CD1c-positive myeloid dendritic cell (primary cell): ENCODE measurements at regions not wholly inside any gene's neighbourhood (a gene's known extent, or its start where the extent isn't known, plus 50 kb on each side); places are given as distances from the start of the nearest gene placed in this dataset.
"Not testable (repeated sequence)": the region's sequence is repeated elsewhere in the genome, so short reads cannot be mapped to it uniquely, and the experiment has no call there.

ENCODE experiments used
- DNase-seq: peaks from one replicate; pipeline ENCODE4 v3.0.0-alpha.2; 2016; ENCODE audit errors: extremely low spot score

DNA sequence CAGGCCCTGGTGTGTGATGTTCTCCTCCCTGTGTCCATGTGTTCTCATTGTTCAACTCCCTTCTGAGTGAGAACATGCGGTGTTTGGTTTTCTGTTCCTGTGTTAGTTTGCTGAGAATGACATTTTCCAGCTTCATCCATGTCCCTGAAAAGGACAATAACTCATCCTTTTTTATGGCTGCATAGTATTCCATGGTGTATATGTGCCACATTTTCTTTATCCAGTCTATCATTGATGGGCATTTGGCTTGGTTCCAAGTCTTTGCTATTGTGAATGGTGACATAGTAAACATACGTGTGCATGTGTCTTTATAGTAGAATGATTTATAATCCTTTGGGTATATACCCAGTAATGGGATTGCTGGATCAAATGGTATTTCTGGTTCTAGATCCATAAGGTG lies 964.6 kb upstream of the CITED2 start:
- not testable (repeated sequence) for DNase-seq

DNA sequence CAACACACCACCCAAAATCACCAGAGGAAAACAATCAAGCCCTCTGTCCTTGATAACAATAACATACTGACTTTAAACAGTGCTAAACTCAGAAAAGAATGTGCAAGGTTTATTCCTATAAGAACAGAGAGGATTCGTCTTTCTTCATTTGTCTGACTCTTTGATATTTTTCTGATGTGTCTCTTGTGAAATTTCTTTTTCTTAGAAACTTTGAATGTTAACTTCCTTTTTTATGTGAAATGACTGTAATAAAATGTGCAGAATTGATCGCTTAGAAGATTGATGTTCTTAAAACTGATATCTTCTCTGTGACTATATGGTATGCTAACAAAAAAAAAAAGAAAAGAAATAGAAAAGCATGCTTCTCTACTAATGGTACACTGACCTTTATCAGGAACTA lies 947.4 kb upstream of the CITED2 start:
- DNase-seq = peak; percentile 52

DNA sequence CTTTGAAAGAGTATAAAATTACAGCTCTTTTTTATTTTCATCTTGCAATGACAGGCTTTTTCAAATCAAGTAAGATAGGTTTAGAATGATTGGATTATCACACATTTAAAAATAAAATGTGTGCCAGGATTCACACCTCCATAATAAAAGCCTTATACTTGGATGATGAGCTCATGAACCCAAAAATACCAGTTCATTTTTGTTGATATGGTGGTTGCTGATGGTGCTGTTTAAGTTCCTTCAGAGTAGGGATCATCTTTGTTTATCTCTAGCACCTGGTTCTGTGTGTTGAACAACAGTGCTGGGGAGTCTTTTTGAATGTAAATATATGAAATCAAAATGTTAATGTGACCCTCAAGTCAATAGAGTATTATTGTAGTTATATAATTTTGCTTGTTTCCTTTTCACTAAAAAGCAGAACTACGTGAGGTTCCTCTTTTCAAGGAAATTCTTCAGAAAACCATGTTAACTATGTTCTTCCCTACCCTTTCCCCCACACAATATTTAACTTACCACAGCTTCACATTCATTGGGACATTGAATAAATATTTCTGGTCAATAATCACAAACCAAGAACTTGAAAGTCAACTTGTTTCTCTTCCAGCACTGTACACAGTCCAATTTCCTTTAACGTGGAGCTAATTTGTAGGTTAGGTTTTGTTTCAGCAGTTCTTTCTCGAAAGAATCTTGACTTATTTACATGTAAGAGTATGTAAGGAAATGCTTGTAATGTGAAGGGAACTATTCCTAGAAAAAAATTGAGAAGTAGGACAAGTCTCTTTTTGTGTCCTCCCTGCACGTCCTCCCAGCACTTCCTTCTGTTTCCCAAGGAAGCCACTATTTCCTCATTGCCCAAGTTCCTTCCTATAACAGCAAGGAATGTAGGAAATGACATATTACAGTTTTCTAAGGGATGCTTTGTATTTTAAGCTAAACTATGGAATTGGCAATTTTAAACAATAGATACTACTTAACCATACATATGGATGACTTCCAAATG lies 945.9 kb upstream of the CITED2 start:
- peak; percentile 81 for DNase-seq

GRCh38 chr6:140319209-140319608 lies 944.8 kb upstream of the CITED2 start:
- DNase-seq = no peak

DNA sequence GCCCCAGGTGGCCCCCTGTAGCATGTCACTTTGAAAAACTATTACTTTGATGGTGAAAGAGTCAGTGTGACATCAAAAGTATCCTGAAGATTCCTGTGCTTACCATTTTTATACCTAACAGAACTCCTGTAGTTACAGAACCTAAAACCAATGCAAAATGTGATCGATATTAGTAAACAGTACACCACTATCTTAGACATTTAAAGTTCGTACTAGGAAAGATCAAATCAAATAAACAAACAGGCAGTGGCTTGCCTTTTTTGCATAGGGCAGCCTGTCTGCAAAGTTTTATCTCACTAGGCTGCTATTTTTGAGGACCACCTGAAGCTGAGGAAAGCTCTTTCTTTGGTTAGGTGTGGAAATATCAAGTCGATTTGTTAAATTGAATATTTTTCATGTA lies 944.0 kb upstream of the CITED2 start:
- no peak for DNase-seq

GRCh38 chr6:140317950-140318349 lies 943.5 kb upstream of the CITED2 start:
- DNase-seq = no peak

DNA sequence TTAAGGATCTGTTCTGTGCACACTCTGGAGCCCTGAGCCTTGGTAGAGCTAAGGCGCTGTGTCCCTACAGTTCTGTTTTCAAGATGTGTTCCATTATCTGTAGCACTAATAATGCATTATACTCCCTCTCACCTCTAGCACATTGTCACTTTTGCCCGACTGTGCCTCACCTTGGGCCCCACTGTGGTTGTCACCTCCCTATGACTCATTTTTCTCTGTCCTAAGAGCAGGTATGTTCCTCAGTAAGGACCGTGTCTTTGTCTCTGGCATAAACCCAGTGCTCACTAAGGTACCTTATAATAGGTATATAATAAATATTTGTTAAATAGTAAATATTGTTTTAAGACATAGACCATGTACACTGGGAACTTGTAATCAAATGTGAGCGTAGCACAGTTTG lies 942.5 kb upstream of the CITED2 start:
- no peak for DNase-seq

DNA sequence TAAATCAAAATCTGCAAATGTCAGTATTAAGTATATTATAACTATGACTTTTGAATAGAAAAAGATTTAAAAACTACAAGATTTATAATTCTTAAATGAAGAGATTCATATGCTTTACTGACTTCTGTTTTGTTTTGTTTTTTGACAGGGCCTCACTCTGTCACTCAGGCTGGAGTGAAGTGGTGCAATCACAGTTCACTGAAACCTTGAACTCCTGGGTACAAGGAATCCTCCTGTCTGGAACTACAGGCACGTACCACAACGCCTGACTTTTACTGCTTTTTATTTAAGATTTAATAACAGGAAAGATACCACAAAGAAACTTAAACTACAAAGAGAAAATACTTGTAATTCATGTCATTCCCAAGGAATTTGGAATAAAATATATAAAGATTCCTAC lies 940.2 kb upstream of the CITED2 start:
- DNase-seq = no peak

DNA sequence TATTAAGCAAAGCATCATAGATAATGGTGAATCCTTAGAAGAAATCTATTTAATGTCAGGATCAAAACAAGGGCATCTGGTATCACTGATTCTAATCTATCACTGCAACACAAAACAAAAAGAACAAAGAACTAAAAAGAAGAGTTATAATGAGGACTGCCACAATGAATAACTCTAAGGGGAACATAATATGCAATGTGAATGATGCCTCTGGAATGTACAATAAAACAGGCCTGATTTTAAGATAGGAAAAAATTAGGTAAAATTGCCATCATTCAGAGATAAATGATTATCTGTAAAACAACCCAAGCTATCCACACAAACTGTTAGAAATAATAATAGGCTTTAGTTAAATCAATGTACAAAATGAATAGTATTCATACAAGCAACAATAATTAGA lies 936.7 kb upstream of the CITED2 start:
- DNase-seq = no peak

GRCh38 chr6:140303218-140303949 lies 928.9 kb upstream of the CITED2 start:
- no peak for DNase-seq

DNA sequence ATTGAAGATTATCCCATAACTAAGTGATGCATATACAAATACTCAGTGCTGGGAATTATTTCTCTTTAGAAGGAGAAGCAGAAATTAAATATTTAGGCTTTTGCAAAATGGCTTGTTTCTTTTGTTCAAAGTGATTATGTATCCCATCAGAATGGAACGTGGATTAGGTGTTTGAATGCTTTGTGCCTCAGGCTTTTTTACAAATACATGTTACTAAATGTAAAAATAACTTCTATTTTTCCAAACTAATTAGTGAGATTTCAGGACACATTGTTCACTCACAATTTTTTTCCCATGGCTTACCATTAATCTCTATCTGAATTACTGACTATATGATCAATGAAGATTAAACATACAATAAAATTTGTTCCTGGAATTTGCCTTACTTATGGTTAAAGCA lies 925.9 kb upstream of the CITED2 start:
- DNase-seq = no peak

GRCh38 chr6:140289186-140289585 lies 914.7 kb upstream of the CITED2 start:
- no peak for DNase-seq

DNA sequence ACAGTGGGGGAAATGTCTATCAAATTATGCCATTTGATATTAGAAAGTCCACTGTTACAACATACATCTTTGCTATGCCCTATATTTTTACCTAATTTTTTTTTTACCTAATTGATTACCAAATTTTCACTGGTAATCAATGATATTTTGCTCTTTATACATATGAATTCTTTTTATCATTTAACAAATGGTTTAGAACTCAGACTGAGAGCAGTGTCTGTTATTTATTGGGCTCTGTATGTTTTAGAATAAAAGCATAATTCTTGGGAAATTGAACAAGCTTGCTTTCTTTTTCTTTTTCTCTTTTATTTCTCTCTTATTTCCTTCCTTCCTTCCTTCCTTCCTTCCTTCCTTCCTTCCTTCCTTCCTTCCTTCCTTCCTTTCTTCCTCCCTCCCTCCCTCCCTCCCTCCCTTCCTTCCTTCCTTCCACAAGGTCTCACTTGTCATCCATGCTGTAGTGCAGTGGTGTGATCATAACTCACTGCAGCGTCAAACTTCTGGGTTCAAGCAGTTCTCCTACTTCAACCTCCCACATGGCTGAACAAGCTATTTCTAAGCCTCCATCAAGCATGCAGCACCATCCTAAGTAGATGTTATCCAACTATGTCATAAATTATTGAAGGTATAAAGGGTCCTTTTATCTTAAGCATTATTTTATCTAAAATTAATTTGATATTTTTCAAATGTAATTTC lies 911.7 kb upstream of the CITED2 start:
- DNase-seq = no peak

DNA sequence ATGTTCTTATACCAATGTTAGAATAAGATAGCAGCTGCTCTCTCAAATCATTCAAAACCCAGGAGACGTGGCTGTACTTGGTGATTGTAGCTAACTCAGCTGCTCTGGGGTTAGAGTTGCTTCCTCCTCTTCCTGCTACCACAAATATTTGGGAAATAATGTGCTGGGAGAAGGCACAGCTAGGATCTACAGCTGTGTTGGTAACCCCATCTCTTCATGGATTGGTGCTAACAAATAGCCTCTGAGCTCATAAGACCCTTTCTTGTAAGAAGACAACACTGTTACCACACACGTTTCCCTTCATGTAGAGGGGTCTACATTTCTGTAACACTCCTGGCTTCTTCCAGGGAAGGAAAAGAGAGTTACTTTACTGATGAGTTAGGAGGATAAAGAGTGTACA lies 911.0 kb upstream of the CITED2 start:
- no peak for DNase-seq

DNA sequence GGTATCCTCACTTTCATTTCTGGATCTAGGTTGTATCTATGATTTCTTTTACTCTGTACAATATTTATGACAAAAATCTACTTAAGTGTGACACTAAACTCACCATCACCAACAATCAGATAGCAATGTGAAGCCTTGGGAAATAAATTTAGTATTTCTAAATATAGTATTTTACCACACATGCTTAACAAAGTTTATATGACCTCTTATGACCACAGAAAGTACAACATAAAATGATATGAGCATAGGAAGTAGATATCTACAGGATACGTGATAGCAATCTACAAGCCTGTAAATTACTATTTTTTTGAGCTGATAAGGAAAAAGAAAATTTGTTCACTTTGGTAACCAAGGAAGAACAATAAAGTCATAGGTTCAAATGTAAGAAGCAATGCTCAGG lies 910.4 kb upstream of the CITED2 start:
- no peak for DNase-seq

- DNase-seq = no peak
These were observed 908.7 kb upstream of the CITED2 start for GRCh38 chr6:140283197-140283596.

GRCh38 chr6:140281767-140282166 lies 907.3 kb upstream of the CITED2 start:
- DNase-seq = no peak

GRCh38 chr6:140281236-140281635 lies 906.8 kb upstream of the CITED2 start:
- no peak for DNase-seq

DNA sequence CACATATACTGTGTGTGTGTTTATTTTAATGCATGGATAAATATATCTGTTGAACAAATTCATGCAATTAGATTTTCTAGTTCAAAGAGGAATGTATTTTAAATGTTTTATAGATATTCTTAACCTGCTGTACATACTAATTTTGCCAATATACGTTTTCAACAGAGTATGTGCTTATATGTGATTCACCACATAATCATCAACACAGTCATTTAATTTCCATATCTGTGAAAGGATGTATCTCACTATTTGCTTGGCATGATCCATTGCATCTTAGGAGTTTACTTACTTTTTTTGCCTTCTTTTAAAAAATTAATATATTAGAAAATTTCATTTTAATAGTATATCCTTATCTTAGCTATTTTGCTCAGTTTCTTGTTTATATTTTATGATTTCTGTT lies 902.3 kb upstream of the CITED2 start:
- DNase-seq = no peak

DNA sequence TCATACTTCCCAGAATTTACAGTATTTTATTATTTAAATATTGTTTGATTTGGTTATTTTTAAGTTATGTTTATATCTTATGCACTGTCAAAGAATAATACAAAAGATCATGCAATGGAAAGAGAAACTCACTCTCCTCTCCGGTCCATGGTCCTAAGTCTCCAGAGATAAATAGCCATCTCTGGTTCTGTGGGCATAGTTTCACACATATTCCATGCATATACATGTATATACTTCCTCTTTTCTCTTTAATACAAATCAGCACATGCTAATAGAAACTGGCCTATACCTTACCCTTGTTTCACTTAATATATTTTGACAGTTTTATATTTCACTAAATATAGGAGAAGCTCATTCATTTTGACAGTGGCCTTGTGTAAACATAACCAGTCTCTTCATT lies 901.7 kb upstream of the CITED2 start:
- DNase-seq = no peak

- no peak for DNase-seq
These were observed 901.3 kb upstream of the CITED2 start for GRCh38 chr6:140275725-140276124.

DNA sequence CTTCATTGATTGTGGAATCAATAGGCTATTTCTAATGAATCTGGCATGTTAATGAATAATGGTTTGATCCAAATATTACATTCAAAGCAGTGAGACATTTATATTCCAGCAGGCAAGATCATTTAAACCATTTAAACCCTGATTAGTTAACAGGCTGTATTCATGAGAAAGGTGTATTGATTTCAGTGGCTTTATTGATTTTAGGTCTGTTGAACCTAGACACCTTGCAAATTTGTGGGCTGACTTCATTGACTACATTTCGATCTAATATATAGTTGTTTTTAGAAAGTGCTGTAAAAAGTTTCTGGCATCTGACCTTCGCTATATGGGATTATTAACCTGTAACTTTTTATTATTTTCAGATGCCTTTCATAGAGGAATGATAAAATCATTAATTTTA lies 900.1 kb upstream of the CITED2 start:
- DNase-seq = no peak
